ENCODE measurements at regions not wholly inside any gene's neighbourhood (a gene's known extent, or its start where the extent isn't known, plus 50 kb on each side); places are given as distances from the start of the nearest gene placed in this dataset.
"Not testable (repeated sequence)": the region's sequence is repeated elsewhere in the genome, so short reads cannot be mapped to it uniquely, and the experiment has no call there.

DNA sequence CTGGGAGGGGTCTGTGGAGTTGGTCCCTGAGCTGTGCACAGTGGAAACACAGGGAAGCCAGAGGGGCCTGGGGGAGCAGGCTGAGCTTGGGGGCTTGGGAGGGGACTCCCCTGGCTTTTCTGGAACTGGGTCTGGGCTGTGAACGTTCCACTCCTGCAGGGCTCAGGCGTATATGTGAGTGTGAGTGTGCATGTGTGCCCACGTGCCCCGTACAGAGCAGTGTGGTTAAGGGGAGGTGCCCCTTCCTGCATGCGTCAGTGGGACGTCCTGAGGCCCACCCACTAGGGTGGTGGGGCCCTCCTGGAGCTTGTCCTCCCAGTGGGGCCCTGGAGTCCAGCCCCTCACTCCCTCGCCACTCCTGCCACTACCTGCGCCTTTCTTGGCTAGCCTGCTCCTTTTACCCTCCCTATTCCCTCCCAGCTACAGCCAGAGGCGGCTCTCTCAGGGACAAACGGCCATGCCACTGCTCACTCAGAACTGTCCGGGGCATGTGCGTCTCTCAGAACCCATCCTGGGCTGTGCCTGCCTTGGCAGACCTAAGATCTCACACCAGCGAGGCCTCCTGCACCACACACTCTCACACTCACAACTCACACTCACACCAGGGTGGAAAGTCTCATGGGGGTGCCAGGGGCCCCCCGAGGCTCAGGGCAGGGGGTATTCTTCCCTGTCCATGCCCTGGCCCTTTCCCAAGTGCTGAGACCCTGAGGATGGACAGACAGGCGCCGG, 59.9 kb downstream of the TMEM121 start:
- H3K4me3 ChIP-seq (ENCODE audit: insufficient read depth, low read depth, low read length); H3K27me3 Mint-ChIP-seq (ENCODE audit: low read depth, unreplicated experiment); H2AFZ ChIP-seq (ENCODE audit: low read depth, low read length); H3K9me3 ChIP-seq (ENCODE audit: insufficient read depth, low read depth, low read length); H3K4me3 Mint-ChIP-seq (ENCODE audit: unreplicated experiment); H3K36me3 Mint-ChIP-seq (ENCODE audit: low read depth, unreplicated experiment); H4K20me1 ChIP-seq (ENCODE audit: insufficient read depth, low read length); H3K27me3 ChIP-seq (ENCODE audit: insufficient read depth, low read length); H3K36me3 ChIP-seq (ENCODE audit: insufficient read depth, low read length); FAIRE-seq; DNase-seq (ENCODE audit: low read depth); H3K79me2 ChIP-seq (ENCODE audit: insufficient read depth, low read length); H3K27ac ChIP-seq (ENCODE audit: low read depth, low read length); H3K4me1 ChIP-seq (ENCODE audit: insufficient read depth, low read length); H3K9ac ChIP-seq (ENCODE audit: low read length); H3K4me2 ChIP-seq (ENCODE audit: low read length); H3K4me1 Mint-ChIP-seq (ENCODE audit: low read depth, unreplicated experiment); H3K27ac Mint-ChIP-seq (ENCODE audit: unreplicated experiment): not testable (repeated sequence)
- peaks cover 11% of the 10 kb centered on the region for H3K9me3 Mint-ChIP-seq (ENCODE audit: unreplicated experiment)

- not testable (repeated sequence) for FAIRE-seq; H3K27me3 Mint-ChIP-seq (ENCODE audit: low read depth, unreplicated experiment); H3K4me2 ChIP-seq (ENCODE audit: low read length)
Observed at GRCh38 chr14:105587034-105587433, 60.7 kb downstream of the TMEM121 start.

DNA sequence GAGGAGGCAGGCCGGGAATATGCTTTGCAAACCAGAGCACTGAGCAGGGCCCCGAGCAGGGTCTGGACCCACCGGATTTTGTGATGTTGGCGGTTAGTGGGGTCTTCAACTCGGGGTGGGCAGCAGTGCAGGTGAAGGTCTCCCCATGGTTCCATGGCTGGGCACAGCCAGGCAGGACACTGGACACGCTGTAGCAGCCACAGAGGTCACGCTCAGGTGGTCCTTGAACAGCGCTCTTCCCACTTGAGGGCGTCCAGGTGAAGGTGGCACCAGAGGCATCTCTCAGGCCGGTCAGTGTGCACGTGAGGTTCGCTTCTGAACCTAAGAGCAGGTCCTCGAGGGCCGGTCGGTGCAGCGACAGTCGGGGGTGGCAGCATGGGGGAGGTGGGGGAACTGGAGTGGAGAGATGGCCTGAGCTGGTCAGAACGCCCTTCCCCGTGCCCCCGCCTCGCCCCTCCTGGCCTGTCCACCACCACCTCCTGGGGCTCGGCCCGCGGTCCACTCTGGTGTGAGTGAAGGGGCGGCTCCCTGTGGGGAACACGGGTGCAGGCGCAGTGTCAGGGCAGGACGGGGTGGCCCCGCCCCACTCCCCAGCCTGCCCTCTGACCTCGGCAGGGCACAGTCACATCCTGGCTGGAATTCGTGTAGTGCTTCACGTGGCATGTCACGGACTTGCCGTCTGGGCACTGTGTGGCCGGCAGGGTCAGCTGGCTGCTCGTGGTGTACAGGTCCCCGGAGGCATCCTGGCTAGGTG, 61.3 kb downstream of the TMEM121 start:
- not testable (repeated sequence) for H3K27me3 ChIP-seq (ENCODE audit: insufficient read depth, low read length); H3K27ac Mint-ChIP-seq (ENCODE audit: unreplicated experiment); H3K79me2 ChIP-seq (ENCODE audit: insufficient read depth, low read length); H3K9me3 ChIP-seq (ENCODE audit: insufficient read depth, low read depth, low read length); H3K27me3 Mint-ChIP-seq (ENCODE audit: low read depth, unreplicated experiment); FAIRE-seq; H3K4me3 Mint-ChIP-seq (ENCODE audit: unreplicated experiment); H3K27ac ChIP-seq (ENCODE audit: low read depth, low read length); H3K9ac ChIP-seq (ENCODE audit: low read length); H3K4me1 Mint-ChIP-seq (ENCODE audit: low read depth, unreplicated experiment); H3K36me3 ChIP-seq (ENCODE audit: insufficient read depth, low read length); H2AFZ ChIP-seq (ENCODE audit: low read depth, low read length); H3K4me1 ChIP-seq (ENCODE audit: insufficient read depth, low read length); H4K20me1 ChIP-seq (ENCODE audit: insufficient read depth, low read length); H3K9me3 Mint-ChIP-seq (ENCODE audit: unreplicated experiment); H3K4me3 ChIP-seq (ENCODE audit: insufficient read depth, low read depth, low read length); H3K36me3 Mint-ChIP-seq (ENCODE audit: low read depth, unreplicated experiment); H3K4me2 ChIP-seq (ENCODE audit: low read length); DNase-seq (ENCODE audit: low read depth)

More at GRCh38 chr14:105587034-105587433, 60.7 kb downstream of the TMEM121 start:
- not testable (repeated sequence) for H3K4me1 ChIP-seq (ENCODE audit: insufficient read depth, low read length); H3K36me3 ChIP-seq (ENCODE audit: insufficient read depth, low read length); H3K27me3 ChIP-seq (ENCODE audit: insufficient read depth, low read length); H3K79me2 ChIP-seq (ENCODE audit: insufficient read depth, low read length); H3K9ac ChIP-seq (ENCODE audit: low read length); H3K27ac ChIP-seq (ENCODE audit: low read depth, low read length); H3K9me3 ChIP-seq (ENCODE audit: insufficient read depth, low read depth, low read length); H3K27ac Mint-ChIP-seq (ENCODE audit: unreplicated experiment); H3K4me3 ChIP-seq (ENCODE audit: insufficient read depth, low read depth, low read length); H3K4me1 Mint-ChIP-seq (ENCODE audit: low read depth, unreplicated experiment); DNase-seq (ENCODE audit: low read depth); H4K20me1 ChIP-seq (ENCODE audit: insufficient read depth, low read length); H3K36me3 Mint-ChIP-seq (ENCODE audit: low read depth, unreplicated experiment); H2AFZ ChIP-seq (ENCODE audit: low read depth, low read length); H3K4me3 Mint-ChIP-seq (ENCODE audit: unreplicated experiment)
- H3K9me3 Mint-ChIP-seq (ENCODE audit: unreplicated experiment): peaks cover 11% of the 10 kb centered on the region

DNA sequence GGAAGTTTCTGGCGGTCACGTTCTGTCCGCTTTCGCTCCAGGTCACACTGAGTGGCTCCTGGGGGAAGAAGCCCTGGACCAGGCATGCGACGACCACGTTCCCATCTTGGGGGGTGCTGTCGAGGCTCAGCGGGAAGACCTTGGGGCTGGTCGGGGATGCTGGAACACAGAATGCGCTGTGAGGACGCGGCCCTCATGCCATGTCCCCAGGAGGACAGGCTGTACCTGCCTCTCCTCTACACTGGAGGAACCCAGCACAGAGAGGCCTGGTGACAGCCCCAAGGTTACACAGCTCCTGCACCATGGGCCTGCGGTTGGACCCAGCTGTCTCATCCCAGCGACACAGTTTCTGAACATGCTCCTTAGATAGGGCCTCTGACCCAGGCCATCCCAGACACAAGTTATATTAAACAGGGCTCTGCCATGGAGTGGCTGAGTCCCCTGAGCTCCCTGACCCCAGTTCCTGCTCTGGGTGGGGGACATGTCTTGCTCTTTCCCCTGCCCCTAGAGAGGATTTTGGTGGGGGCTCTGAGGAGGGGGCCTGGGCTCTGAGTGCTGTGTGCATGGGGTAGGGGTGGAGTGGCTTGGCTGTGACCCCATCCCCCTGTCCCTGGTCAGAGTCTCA, 62.0 kb downstream of the TMEM121 start:
- Histone ChIP-seq H3K36me3 (ENCODE audit: insufficient read depth, low read length) (no peaks in the 10 kb centered on the region), H2AFZ (ENCODE audit: low read depth, low read length) (no peak overlapping the region), H3K79me2 (ENCODE audit: insufficient read depth, low read length) (no peaks in the 10 kb centered on the region), H3K27ac (ENCODE audit: low read depth, low read length) (no peak overlapping the region), H3K4me3 (ENCODE audit: insufficient read depth, low read depth, low read length) (no peak overlapping the region), H3K9me3 (ENCODE audit: insufficient read depth, low read depth, low read length) (peaks cover 3% of the 10 kb centered on the region), H3K27me3 (ENCODE audit: insufficient read depth, low read length) (no peaks in the 10 kb centered on the region), H3K4me2 (ENCODE audit: low read length) (no peak overlapping the region), H4K20me1 (ENCODE audit: insufficient read depth, low read length) (no peaks in the 10 kb centered on the region), H3K9ac (ENCODE audit: low read length) (no peak overlapping the region), H3K4me1 (ENCODE audit: insufficient read depth, low read length) (no peaks in the 10 kb centered on the region)
- H3K36me3 Mint-ChIP-seq (ENCODE audit: low read depth, unreplicated experiment): no peaks in the 10 kb centered on the region
- TF ChIP-seq EZH2 (IDR thresholded peaks at IDR 0.05; ENCODE audit: insufficient read depth, low read length): no peak
- TF ChIP-seq CTCF (IDR thresholded peaks at IDR 0.05; ENCODE audit: insufficient read depth, low read depth, low read length): no peak
- no peak overlapping the region for H3K4me3 Mint-ChIP-seq (ENCODE audit: unreplicated experiment)
- FAIRE-seq (no peak), DNase-seq (ENCODE audit: low read depth) (no peak)
- H3K27ac Mint-ChIP-seq (ENCODE audit: unreplicated experiment): no peak overlapping the region
- peaks cover 5% of the 10 kb centered on the region for H3K9me3 Mint-ChIP-seq (ENCODE audit: unreplicated experiment)
- H3K4me1 Mint-ChIP-seq (ENCODE audit: low read depth, unreplicated experiment): no peaks in the 10 kb centered on the region
- no peaks in the 10 kb centered on the region for H3K27me3 Mint-ChIP-seq (ENCODE audit: low read depth, unreplicated experiment)
